OCI-LY1 (cell line): ENCODE measurements at regions not wholly inside any gene's neighbourhood (a gene's known extent, or its start where the extent isn't known, plus 50 kb on each side); places are given as distances from the start of the nearest gene placed in this dataset.

Experiments used
- EZH2 ChIP-seq: fragments of 200-600 bp; sonication (generic), shearing (Covaris generic); IDR thresholded peaks from 2 replicates; pipeline ENCODE4 v1.8.0; 2017; ENCODE audit warnings: borderline replicate concordance, mixed run types, mild to moderate bottlenecking, antibody characterized with exemption, low read length, moderate library complexity, mixed read lengths
- TF ChIP-seq, protein P1 (sequence below): fragments of 200-600 bp; sonication (generic), shearing (Covaris generic); IDR thresholded peaks from 2 replicates; pipeline ENCODE4 v1.5.1; 2017; ENCODE audit warnings: mild to moderate bottlenecking, antibody characterized with exemption, low read length, moderate library complexity, mixed read lengths

DNA sequence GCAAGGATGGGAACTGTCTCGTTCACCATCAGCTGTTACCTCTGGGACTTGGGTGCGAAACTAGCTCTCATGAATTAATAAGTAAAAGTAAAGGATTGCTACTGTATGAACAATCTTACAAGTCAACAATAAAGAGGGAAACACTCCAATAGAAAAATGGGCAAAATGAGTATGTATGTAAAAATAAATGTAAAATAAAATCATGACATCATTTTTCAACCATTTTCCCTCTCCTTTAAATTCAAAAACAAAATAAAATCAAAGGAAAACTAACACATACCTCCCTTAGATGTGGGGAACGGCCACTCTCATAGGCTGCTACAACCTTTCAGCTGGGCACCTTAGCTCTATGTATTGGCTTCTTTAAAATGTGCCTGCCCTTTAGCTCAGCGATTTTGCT is 389.7 kb upstream of the ARID1B start:
- TF ChIP-seq, protein P1, sequence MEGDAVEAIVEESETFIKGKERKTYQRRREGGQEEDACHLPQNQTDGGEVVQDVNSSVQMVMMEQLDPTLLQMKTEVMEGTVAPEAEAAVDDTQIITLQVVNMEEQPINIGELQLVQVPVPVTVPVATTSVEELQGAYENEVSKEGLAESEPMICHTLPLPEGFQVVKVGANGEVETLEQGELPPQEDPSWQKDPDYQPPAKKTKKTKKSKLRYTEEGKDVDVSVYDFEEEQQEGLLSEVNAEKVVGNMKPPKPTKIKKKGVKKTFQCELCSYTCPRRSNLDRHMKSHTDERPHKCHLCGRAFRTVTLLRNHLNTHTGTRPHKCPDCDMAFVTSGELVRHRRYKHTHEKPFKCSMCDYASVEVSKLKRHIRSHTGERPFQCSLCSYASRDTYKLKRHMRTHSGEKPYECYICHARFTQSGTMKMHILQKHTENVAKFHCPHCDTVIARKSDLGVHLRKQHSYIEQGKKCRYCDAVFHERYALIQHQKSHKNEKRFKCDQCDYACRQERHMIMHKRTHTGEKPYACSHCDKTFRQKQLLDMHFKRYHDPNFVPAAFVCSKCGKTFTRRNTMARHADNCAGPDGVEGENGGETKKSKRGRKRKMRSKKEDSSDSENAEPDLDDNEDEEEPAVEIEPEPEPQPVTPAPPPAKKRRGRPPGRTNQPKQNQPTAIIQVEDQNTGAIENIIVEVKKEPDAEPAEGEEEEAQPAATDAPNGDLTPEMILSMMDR = no peak
- TF ChIP-seq EZH2 = no peak
